ENCODE measurements at regions not wholly inside any gene's neighbourhood (a gene's known extent, or its start where the extent isn't known, plus 50 kb on each side); places are given as distances from the start of the nearest gene placed in this dataset.
"Not testable (repeated sequence)": the region's sequence is repeated elsewhere in the genome, so short reads cannot be mapped to it uniquely, and the experiment has no call there.

- DNase-seq, result no peak
These were observed 299.1 kb upstream of the MCTP2 start for GRCh38 chr15:93932164-93932776.

- DNase-seq, result no peak
These were observed 301.8 kb upstream of the MCTP2 start for GRCh38 chr15:93929375-93930094.

GRCh38 chr15:93920204-93920603, 311.2 kb upstream of the MCTP2 start:
- DNase-seq, result no peak

GRCh38 chr15:93918801-93919200, 312.6 kb upstream of the MCTP2 start:
- DNase-seq, result not testable (repeated sequence)

GRCh38 chr15:93917181-93917580, 314.2 kb upstream of the MCTP2 start:
- no peak for DNase-seq

GRCh38 chr15:93913871-93914270, 317.5 kb upstream of the MCTP2 start:
- DNase-seq, result no peak

GRCh38 chr15:93913310-93913709, 318.1 kb upstream of the MCTP2 start:
- DNase-seq, result no peak

- no peak for DNase-seq
These were observed 330.6 kb upstream of the MCTP2 start for GRCh38 chr15:93900476-93901400.

- DNase-seq, result no peak
These were observed 331.5 kb upstream of the MCTP2 start for GRCh38 chr15:93899817-93900216.

- no peak for DNase-seq
These were observed 334.0 kb upstream of the MCTP2 start for GRCh38 chr15:93897377-93897776.

GRCh38 chr15:93895976-93896770, 335.2 kb upstream of the MCTP2 start:
- DNase-seq, result no peak

- DNase-seq, result no peak
These were observed 336.8 kb upstream of the MCTP2 start for GRCh38 chr15:93894438-93895036.

- no peak for DNase-seq
These were observed 344.2 kb upstream of the MCTP2 start for GRCh38 chr15:93887151-93887550.

GRCh38 chr15:93882779-93883178, 348.6 kb upstream of the MCTP2 start:
- no peak for DNase-seq

GRCh38 chr15:93882141-93882540, 349.2 kb upstream of the MCTP2 start:
- DNase-seq, result no peak

GRCh38 chr15:93881310-93881709, 350.1 kb upstream of the MCTP2 start:
- no peak for DNase-seq

- DNase-seq, result no peak
These were observed 351.0 kb upstream of the MCTP2 start for GRCh38 chr15:93880358-93880757.

- no peak for DNase-seq
These were observed 360.8 kb upstream of the MCTP2 start for GRCh38 chr15:93870583-93870982.

GRCh38 chr15:93866948-93867347, 364.4 kb upstream of the MCTP2 start:
- no peak for DNase-seq

GRCh38 chr15:93866476-93866875, 364.9 kb upstream of the MCTP2 start:
- no peak for DNase-seq

- no peak for DNase-seq
These were observed 365.8 kb upstream of the MCTP2 start for GRCh38 chr15:93865586-93865985.

- no peak for DNase-seq
These were observed 368.6 kb upstream of the MCTP2 start for GRCh38 chr15:93862791-93863190.
